HG02973 (cell line): ENCODE measurements at regions not wholly inside any gene's neighbourhood (a gene's known extent, or its start where the extent isn't known, plus 50 kb on each side); places are given as distances from the start of the nearest gene placed in this dataset.
A peak's percentile ranks its signal among the peaks of the same experiment; 100 is the strongest.

Source experiments
- ATAC-seq: cut with Tn5 transposase; IDR thresholded peaks from one replicate; pipeline ENCODE4 v1.9.1; 2021; ENCODE audit warnings: moderate library complexity; ENCODE audit not compliant: unreplicated experiment

DNA sequence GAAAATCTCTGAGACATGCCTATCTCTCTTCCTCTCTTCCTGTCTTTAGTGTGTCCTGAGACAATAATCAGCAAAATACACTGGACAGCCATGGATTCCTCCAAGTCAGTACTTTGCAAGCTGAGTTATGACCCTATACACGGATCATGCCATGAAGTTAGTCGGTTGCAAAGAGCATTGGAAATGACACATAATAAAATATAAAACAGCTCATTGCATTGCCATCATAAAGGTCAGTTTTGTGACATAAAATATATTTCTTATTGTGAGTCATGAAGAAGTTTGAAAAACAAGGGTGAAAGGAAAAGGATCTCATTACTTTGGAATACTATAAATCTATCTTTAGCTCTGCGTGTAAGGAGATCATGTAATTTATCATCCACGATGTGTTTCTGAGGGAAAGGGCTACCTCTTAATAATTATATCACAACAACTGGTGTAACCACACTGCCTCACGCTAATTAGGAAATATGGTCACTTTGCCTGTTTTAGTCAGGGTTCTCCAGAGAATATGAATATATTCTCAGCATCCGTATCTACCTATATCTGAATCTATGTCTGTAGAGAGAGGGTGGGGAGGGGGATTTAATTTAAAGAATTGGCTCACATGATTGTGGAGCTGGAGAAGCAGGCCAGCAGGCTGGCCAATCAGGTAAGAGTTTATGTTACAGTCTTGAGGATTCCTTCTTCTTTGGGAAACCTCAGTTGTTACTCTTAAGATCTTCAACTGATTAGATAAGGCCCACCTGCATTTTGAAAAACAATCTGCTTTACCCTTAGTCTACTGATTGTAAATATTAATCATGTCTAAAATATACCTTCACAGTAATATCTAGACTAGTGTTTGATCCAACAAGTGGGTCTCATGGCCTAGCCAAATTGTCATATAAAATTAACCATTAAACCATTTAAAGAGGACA lies 198.8 kb downstream of the FAT3 start:
- ATAC-seq = no peak

DNA sequence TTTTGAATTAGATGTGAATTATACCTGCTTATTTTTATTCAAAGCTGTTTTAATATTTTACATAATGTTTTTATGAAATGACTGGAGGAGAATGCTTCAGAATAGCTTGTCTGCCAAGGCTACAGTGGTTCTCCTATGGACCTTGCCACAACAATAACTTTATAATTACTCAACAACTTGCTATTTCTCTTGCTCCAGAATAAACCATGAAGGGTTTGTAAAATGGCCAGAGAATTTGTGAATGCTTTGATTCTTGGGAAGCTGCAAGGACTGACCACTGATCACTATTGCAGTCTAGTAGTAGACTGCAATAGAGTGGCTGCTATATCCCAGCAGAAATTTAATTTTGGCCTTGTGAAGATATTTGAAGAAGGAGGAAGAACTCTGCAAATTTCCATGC lies 199.7 kb downstream of the FAT3 start:
- ATAC-seq = no peak

DNA sequence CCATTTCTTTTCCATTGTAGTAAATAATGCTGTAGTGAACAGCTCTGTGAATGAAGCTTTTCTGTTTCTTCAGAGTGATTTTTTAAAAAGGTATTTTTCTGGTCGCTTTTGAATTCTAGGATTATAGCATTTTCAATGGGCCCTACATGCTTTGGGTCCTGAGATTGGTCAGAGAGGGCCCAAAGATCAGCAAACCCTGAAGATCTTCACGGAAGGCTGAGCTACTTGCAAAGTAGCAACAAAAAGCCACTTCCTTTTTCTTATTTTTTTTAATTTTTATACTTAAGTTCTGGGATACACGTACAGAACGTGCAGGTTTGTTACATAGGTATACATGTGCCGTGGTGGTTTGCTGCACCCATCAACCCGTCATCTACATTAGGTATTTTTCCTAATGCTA lies 200.5 kb downstream of the FAT3 start:
- no peak for ATAC-seq

DNA sequence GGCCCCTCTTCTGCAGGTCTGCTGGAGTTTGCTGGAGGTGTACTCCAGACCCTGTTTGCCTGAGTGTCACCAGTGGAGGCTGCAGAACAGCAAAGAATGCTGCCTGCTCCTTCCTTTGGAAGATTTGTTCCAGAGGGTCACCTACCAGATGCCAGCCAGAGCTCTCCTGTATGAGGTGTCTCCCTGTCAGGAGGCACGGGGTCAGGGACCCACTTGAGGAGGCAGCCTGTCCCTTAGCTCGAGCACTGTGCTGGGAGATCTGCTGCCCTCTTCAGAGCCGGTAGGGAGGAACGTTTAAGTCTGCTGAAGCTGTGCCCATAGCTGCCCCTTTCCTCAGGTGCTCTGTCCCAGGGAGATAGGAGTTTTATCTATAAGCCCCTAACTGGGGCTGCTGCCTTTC lies 207.9 kb downstream of the FAT3 start:
- ATAC-seq = no peak

DNA sequence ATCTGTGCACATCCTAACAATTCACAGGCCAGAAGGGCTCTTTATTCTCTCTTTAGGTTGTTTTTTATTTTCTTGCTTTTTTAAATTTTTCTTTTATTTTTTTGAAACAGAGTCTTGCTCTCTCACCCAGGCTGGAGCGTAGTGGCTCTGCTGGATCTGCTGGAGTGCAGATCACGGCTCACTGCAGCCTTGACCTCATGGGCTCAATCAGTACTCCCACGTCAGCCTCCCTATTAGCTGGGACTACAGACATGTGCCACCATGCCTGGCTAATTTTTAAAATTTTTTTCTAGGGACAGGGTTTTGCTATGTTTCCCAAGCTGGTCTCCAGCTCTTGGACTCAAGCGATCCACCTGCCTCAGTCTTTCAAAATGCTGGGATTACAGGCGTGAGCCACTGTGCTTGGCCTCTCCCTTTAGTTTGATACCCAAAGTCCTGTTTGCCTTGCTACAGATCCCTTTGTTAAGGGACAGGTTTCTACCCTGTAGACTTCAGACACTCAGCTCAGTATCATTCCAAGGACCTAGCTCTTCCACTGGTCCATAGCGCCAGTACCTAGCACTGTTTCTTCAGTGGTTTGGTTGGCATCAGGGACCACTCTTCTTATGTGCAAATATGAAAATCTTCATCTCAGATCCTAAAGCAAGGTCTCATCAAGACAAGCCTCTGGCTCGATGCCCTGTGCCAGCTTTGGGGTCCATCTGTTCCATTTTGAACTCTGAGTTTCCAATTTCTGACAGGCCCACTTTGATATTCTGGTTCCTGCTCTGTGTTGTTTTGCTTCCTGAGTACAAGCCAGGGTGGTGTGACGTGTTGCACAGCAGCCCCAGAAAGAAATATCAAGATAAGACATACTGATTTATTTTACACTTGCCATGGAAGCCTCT lies 211.7 kb downstream of the FAT3 start:
- ATAC-seq = no peak

DNA sequence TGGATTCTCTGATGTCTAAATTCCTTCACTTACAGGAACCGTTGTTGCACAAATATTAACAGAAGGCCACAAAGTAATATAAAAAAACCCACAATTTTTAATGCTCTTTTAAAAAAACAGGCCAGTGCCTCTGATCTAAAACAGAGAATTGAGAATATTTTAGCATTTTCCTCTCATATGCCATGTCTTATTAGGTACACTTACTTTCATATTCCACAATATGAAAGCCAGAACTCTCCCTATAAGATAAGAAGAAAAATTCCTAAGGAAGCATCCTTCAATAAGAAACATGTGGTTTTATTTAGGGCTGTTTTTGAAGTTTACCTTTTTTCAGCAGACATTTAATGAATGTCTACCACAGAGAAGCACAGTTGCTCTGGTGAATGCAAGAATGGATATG lies 214.5 kb downstream of the FAT3 start:
- ATAC-seq = no peak

DNA sequence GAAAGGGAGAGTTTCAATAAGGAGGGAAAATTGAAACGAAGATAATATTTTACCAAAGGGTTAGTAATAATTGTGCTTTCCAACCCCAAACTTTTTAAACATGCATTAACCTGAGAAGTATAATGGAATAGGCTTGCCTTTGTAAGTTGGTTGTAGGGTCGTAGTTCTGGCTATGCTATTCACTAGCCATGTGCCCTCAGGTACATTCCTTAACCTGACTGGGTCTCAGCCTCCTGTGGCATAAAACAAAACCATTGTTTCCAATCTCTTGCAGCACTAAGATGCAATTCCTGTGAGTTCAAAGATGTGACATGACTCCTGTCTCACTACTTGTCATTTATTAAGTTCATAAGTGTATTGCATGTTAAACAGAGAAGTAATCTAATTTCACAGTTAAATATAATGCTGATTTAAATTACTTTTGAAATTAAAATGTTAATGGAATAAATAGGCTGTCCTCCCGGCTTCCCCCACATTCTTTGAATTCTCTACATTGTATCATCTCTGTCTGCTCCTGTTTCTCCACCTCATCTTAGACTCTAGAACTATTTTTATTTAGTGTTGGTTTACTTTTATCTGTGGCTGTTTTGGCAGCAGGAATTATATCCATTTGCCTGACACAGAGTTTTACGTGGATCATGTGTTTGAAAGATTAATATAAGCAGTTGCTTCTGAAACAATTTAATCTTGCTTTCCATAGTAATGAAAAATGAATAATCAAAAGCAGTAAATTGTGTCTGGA lies 216.3 kb downstream of the FAT3 start:
- no peak for ATAC-seq

DNA sequence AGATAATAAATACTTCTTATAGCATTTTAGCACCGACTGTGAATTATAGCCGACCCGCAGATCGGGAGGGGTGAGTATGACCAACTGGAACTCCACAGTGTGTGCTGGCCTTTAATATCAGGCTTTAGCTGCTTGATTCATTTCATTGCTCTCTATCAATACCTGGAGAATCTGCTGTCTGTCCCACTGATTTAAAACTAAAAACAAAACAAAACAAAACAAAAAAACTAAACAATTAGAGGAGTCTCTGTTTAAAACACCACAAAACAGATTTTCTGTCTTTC lies 216.8 kb downstream of the FAT3 start:
- no peak for ATAC-seq

DNA sequence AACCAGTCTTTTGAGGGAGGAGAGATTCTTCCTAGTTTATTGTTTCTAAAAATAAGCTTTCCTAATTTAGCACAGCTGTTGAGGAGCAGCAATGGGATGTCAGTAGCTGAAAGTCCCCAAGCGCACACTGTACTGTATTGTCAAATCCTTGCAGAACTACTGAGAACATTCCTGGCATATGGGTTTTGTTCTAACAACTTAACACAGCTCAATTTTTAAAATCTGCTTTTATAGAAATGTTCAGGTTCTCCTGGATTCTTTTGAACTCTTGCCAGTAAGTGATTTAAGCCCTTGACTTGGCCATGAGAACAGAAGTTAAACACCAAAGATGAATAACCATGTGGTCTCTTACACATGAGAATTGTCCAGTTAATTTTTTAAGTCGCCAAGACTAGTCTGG lies 218.6 kb downstream of the FAT3 start:
- no peak for ATAC-seq

DNA sequence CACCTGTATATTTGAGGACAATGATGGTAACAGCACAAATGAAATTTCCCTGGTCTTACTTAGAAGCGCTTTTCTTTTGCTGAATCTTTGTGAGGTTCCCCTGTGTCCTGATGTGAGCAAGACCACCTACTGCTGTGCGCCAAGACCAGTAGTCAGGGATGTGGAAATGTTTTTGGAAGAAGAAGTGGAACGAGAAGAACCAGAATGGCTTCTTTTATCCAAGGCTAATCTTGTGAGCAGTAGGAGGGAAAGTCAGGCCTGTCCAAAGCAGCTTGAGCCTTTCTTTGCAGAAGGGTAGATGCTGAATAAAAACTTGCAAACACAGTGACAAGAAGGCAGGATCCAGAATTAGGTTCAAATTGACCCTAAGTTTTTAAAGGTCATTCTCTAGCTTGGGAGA lies 223.0 kb downstream of the FAT3 start:
- no peak for ATAC-seq

DNA sequence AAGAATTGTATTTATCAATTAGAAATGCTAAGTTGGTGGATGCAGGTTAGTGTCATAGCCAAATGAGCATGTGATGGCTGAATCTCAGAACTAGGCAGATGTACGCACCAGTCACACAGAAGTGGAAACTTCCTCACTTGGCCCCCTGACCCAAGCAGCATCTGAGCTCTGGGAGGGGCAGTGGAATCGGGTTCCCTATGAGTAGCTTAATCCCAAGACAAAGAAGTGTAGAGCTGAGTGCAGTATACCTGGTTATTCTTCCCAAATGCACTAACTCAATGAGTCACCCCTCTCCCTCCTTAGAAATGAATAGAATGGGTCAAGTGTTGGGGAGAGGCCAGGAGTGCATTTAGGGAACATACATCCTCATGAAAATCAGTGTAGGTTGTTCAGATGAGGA lies 224.6 kb downstream of the FAT3 start:
- no peak for ATAC-seq

DNA sequence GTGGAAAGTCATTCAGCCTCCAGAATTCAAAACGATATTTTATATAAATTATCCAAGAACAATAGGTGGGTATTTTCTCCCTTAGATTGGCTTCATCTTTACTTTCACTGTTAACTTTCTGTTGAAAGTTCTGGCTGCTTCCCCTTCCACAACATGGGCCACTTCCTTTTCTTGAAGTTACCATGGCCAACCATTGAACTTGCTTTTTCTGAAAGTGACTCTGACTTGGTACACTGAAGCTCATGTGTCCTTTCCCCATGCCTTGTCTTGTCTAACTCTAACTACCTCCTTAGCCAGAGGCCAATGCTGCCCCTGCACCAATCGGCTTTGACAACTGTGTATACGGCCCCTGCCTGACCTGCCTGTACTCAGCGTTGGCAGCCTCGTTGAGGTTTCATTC lies 225.2 kb downstream of the FAT3 start:
- no peak for ATAC-seq

DNA sequence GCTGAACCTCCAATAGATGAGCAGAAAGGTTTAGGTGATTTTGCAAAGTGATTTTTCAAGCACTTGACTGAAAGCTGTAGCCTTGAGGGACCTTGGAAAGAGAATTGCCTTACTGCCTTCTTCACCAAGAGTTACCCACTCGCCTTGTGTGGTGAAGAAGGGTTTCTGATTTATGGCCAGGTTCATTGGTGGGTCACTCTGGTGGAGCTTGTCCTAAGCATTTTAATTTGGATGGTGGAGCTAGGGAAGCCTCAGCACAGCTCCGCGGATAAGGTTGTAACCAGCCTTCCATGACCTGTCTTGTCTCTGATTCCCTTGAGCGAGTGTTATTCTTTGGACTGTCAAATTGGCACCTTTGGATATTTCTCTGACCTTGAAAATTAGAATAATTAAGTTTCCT lies 226.4 kb downstream of the FAT3 start:
- ATAC-seq = no peak

DNA sequence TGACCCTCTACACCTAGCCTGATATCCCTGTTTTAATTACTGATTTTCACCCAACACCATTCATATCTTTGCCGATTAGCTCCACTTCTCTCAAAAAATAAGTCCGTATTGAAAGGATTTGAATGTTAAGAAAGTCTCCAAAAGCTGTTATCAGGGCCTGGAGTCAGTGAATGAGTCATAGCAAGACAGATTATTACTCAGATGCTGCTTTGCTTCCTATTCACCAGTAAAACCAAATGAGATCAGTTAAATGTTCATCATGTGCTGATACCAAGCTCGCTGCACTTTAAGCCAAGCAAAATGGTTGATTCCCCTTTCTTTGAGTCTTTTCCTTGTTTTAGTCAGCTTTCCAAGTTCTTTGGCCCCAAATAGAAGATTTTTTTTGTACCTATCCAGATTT lies 228.4 kb downstream of the FAT3 start:
- ATAC-seq = peak; percentile 63

DNA sequence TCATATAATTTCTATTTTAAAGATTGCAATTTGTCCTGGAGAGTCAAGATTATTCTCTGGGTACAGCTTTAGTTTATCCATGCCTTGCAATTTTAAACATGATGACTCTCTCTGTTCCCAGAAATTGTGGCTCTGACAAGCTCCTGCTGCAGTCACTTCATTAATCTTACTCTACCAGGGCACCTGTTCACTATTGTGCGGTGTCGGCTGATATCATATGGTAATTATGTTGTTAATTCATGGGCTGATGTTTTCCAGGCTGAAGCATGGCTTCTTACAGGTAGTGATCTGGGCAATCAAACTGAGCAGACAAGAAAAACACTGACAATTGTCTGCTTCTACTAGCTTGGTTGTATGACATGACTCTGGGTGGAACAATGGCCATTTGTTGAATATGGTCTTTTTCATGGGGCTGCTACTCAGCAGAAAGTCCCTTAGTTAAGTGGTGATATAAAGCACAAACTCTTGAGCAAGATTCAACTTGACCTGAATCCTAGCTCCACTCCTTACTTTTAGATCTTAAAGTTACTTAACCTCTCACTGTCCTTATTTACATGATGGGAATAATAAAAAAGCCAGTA lies 230.7 kb downstream of the FAT3 start:
- no peak for ATAC-seq

DNA sequence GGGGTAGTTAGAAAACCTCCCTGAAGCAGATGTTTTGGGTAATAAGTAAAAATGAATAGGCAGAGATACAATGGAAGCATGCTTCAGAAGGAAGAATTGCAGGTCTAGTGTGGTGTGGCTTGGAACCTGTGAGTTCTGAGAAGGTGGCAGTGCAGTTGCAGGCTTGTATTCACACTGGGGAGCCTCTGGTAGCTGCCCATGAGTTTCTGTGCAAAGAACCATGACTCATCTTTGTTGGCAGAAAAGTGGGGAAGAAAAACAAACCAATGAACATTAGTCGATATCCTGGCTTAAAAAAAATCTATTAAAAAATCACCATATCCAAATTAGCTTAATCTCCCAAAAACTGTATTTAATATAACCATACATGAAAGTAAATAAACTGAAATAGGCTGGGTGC lies 232.6 kb downstream of the FAT3 start:
- ATAC-seq = no peak

DNA sequence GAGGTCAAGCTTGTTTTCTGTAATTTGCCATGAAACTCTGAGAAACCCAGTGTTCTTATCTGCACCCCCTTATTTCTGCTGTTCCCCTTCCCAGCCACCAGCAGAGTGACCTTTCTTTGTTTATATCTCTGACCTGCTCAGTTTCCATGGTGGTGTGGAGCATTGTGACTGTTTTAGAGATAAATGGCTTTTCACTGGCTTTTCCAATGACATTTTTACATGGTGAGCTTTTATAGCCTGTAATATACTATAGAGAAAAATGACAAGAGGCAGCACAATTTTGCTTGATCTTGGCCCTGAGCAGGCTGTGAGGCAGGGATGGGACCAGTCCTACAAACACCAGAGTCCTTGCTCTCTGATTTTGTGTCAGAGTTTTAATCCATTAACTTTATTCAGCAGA lies 233.9 kb downstream of the FAT3 start:
- no peak for ATAC-seq

DNA sequence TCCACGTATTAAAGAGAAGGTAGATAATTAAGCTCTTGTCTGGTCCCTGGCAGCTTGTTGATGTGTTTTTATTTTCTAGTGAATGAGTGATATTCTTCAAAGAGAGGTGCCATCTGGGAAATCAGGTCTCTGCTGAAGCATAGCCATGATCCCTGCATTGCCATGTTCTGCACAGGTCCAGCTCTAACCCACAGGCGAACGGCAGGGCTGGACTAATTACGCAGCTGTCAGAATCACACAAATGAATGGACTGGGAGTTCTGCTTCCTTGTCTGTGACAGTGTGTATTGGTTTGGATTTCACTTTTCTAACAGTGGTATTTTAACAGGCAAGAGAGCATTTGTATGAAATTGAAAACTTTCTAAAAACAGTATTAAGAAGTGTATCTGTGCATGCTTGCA lies 235.6 kb downstream of the FAT3 start:
- ATAC-seq = no peak

DNA sequence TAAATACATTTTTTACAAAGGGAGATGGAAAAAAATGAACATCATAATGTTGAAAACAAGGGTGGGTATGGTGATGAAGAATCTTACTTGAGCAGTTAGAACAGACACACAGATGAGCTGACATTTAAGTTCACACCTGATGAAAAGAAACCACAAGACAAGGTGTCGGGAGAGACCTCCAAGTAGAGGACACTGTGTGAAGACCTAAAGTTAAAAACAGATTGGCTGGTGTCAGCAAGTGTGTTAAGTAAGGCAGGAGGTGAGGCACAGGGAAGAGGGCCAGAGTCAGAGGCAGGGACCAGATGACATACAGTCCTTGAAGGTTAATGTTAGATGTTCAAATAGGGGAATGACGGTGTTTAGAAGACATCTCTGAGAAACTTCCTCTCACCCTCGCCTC lies 236.8 kb downstream of the FAT3 start:
- no peak for ATAC-seq

DNA sequence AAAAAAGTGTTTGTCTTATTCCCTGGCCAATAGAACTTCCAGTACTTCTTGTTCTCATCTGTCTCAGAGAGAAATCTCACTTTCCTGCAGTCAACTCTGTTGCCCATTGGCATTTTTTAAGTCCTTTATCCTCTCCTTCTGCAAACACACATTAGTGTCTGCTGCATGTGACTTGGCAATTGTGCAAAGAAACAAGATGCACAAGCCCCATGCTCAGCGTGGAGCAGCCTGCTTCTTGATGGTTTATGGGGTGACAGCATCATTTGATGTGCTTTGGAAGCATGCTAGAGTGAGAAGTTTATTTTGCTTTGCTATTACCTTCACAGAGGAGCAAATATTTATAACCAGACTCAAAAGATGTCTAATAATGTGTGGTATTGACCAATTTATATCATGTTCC lies 238.2 kb downstream of the FAT3 start:
- ATAC-seq = no peak

DNA sequence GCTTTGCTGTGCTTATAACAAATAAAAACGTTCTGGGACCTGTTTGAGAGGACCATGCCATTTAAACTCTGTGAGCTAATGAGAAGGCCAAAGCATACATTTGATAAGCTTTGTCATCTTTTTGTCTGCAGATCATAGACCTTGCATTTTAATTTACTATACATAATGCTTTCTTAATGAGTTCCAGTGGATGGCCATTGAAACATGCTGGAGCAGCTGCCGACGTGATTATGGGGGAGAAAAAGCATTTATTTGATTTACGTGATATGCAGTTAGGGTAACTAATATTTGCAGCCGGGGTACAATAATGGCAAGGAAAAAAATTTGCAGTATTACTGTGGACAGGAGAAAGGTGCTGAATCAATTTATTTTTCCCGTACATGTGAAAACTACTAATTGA lies 240.2 kb downstream of the FAT3 start:
- ATAC-seq = no peak
